ENCODE measurements at regions not wholly inside any gene's neighbourhood (a gene's known extent, or its start where the extent isn't known, plus 50 kb on each side); places are given as distances from the start of the nearest gene placed in this dataset.

DNA sequence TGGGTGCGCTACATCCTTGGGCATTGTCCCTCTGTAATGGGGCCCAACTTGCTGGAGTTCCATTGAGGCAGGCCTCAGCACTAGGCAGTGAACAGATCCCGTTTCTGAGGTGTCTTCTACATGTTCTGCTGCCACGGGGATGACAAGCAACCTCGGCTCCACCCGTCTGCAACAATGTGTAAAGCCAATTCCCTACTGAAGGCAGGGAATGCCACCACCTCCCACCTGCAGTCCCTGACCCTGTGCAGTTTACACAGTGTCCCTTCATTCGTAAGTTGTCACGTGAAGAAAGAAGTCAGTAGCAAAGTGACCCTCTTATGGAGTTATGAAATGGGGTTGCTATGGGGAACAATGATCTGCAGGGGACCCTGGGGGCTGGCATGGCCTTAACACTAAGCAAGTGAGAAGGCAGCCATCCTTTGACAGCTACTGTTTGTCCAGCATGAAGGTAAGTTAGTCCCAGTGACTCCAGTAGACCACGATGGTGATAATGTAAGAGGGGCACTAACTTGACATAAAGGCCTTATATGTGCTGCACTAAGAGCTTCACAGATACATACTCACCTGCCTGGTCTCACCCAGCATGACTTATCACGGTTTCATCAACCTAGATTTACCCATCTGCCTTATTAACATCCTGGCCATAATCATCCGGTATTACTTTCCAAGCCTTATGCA, 130.6 kb upstream of the ZSWIM2 start:
- Histone ChIP-seq H3K27ac (ENCODE audit: low read depth) (no peak overlapping the region), H2AFZ (no peak overlapping the region), H3K4me2 (no peak overlapping the region), H3K4me1 (ENCODE audit: insufficient read depth) (no peaks in the 10 kb centered on the region), H3K4me3 (no peak overlapping the region), H3K79me2 (replicated peaks; ENCODE audit: insufficient read depth) (no peaks in the 10 kb centered on the region), H3F3A (replicated peaks; ENCODE audit: low read depth) (no peaks in the 10 kb centered on the region), H3K27me3 (ENCODE audit: insufficient read depth) (no peaks in the 10 kb centered on the region), H3K36me3 (ENCODE audit: insufficient read depth) (no peaks in the 10 kb centered on the region), H3K9me2 (ENCODE audit: insufficient read depth) (no peaks in the 10 kb centered on the region), H4K20me1 (replicated peaks; ENCODE audit: insufficient read depth) (no peaks in the 10 kb centered on the region)
- H3K9me3 Mint-ChIP-seq: no peaks in the 10 kb centered on the region
- ATAC-seq (no peak), DNase-seq (ENCODE audit: low spot score) (no peak)
- H3K4me3 Mint-ChIP-seq: no peak overlapping the region
- no peak for TF ChIP-seq POLR2AphosphoS5 (IDR thresholded peaks at IDR 0.05; ENCODE audit: low read depth)
- TF ChIP-seq JUNB (IDR thresholded peaks at IDR 0.05; ENCODE audit: unreplicated experiment): no peak
- TF ChIP-seq, protein P1, sequence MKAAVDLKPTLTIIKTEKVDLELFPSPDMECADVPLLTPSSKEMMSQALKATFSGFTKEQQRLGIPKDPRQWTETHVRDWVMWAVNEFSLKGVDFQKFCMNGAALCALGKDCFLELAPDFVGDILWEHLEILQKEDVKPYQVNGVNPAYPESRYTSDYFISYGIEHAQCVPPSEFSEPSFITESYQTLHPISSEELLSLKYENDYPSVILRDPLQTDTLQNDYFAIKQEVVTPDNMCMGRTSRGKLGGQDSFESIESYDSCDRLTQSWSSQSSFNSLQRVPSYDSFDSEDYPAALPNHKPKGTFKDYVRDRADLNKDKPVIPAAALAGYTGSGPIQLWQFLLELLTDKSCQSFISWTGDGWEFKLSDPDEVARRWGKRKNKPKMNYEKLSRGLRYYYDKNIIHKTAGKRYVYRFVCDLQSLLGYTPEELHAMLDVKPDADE (IDR thresholded peaks at IDR 0.05): no peak
- no peak for TF ChIP-seq EZH2phosphoT487 (IDR thresholded peaks at IDR 0.05; ENCODE audit: unreplicated experiment)
- no peak for TF ChIP-seq CREB1 (CRISPR knock-in tag; IDR thresholded peaks at IDR 0.05; ENCODE audit: low read depth)
- no peak for TF ChIP-seq EZH2 (IDR thresholded peaks at IDR 0.05; ENCODE audit: low read depth, unreplicated experiment)
- TF ChIP-seq ZNF114 (CRISPR knock-in tag; IDR thresholded peaks at IDR 0.05): no peak
- TF ChIP-seq, protein P2, sequence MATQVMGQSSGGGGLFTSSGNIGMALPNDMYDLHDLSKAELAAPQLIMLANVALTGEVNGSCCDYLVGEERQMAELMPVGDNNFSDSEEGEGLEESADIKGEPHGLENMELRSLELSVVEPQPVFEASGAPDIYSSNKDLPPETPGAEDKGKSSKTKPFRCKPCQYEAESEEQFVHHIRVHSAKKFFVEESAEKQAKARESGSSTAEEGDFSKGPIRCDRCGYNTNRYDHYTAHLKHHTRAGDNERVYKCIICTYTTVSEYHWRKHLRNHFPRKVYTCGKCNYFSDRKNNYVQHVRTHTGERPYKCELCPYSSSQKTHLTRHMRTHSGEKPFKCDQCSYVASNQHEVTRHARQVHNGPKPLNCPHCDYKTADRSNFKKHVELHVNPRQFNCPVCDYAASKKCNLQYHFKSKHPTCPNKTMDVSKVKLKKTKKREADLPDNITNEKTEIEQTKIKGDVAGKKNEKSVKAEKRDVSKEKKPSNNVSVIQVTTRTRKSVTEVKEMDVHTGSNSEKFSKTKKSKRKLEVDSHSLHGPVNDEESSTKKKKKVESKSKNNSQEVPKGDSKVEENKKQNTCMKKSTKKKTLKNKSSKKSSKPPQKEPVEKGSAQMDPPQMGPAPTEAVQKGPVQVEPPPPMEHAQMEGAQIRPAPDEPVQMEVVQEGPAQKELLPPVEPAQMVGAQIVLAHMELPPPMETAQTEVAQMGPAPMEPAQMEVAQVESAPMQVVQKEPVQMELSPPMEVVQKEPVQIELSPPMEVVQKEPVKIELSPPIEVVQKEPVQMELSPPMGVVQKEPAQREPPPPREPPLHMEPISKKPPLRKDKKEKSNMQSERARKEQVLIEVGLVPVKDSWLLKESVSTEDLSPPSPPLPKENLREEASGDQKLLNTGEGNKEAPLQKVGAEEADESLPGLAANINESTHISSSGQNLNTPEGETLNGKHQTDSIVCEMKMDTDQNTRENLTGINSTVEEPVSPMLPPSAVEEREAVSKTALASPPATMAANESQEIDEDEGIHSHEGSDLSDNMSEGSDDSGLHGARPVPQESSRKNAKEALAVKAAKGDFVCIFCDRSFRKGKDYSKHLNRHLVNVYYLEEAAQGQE (IDR thresholded peaks at IDR 0.05; ENCODE audit: unreplicated experiment): no peak
- TF ChIP-seq, protein P3, sequence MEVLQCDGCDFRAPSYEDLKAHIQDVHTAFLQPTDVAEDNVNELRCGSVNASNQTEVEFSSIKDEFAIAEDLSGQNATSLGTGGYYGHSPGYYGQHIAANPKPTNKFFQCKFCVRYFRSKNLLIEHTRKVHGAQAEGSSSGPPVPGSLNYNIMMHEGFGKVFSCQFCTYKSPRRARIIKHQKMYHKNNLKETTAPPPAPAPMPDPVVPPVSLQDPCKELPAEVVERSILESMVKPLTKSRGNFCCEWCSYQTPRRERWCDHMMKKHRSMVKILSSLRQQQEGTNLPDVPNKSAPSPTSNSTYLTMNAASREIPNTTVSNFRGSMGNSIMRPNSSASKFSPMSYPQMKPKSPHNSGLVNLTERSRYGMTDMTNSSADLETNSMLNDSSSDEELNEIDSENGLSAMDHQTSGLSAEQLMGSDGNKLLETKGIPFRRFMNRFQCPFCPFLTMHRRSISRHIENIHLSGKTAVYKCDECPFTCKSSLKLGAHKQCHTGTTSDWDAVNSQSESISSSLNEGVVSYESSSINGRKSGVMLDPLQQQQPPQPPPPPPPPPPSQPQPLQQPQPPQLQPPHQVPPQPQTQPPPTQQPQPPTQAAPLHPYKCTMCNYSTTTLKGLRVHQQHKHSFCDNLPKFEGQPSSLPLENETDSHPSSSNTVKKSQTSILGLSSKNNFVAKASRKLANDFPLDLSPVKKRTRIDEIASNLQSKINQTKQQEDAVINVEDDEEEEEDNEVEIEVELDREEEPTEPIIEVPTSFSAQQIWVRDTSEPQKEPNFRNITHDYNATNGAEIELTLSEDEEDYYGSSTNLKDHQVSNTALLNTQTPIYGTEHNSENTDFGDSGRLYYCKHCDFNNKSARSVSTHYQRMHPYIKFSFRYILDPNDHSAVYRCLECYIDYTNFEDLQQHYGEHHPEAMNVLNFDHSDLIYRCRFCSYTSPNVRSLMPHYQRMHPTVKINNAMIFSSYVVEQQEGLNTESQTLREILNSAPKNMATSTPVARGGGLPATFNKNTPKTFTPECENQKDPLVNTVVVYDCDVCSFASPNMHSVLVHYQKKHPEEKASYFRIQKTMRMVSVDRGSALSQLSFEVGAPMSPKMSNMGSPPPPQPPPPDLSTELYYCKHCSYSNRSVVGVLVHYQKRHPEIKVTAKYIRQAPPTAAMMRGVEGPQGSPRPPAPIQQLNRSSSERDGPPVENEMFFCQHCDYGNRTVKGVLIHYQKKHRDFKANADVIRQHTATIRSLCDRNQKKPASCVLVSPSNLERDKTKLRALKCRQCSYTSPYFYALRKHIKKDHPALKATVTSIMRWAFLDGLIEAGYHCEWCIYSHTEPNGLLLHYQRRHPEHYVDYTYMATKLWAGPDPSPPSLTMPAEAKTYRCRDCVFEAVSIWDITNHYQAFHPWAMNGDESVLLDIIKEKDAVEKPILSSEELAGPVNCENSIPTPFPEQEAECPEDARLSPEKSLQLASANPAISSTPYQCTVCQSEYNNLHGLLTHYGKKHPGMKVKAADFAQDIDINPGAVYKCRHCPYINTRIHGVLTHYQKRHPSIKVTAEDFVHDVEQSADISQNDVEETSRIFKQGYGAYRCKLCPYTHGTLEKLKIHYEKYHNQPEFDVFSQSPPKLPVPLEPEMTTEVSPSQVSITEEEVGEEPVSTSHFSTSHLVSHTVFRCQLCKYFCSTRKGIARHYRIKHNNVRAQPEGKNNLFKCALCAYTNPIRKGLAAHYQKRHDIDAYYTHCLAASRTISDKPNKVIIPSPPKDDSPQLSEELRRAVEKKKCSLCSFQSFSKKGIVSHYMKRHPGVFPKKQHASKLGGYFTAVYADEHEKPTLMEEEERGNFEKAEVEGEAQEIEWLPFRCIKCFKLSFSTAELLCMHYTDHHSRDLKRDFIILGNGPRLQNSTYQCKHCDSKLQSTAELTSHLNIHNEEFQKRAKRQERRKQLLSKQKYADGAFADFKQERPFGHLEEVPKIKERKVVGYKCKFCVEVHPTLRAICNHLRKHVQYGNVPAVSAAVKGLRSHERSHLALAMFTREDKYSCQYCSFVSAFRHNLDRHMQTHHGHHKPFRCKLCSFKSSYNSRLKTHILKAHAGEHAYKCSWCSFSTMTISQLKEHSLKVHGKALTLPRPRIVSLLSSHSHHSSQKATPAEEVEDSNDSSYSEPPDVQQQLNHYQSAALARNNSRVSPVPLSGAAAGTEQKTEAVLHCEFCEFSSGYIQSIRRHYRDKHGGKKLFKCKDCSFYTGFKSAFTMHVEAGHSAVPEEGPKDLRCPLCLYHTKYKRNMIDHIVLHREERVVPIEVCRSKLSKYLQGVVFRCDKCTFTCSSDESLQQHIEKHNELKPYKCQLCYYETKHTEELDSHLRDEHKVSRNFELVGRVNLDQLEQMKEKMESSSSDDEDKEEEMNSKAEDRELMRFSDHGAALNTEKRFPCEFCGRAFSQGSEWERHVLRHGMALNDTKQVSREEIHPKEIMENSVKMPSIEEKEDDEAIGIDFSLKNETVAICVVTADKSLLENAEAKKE (CRISPR knock-in tag; IDR thresholded peaks at IDR 0.05): no peak
- TF ChIP-seq, protein P4, sequence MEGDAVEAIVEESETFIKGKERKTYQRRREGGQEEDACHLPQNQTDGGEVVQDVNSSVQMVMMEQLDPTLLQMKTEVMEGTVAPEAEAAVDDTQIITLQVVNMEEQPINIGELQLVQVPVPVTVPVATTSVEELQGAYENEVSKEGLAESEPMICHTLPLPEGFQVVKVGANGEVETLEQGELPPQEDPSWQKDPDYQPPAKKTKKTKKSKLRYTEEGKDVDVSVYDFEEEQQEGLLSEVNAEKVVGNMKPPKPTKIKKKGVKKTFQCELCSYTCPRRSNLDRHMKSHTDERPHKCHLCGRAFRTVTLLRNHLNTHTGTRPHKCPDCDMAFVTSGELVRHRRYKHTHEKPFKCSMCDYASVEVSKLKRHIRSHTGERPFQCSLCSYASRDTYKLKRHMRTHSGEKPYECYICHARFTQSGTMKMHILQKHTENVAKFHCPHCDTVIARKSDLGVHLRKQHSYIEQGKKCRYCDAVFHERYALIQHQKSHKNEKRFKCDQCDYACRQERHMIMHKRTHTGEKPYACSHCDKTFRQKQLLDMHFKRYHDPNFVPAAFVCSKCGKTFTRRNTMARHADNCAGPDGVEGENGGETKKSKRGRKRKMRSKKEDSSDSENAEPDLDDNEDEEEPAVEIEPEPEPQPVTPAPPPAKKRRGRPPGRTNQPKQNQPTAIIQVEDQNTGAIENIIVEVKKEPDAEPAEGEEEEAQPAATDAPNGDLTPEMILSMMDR (conservative IDR thresholded peaks at IDR 0.05; ENCODE audit: low read depth in 2 of 2): no peak
- no peak for TF ChIP-seq STAT1 (IDR thresholded peaks at IDR 0.05; ENCODE audit: unreplicated experiment)
- no peak for TF ChIP-seq NANOG (IDR thresholded peaks at IDR 0.05; ENCODE audit: borderline replicate concordance)
- no peak for TF ChIP-seq ZNF331 (CRISPR knock-in tag; IDR thresholded peaks at IDR 0.05; ENCODE audit: low read depth)
- H3K36me3 Mint-ChIP-seq (ENCODE audit: low read depth): no peaks in the 10 kb centered on the region
- no peaks in the 10 kb centered on the region for H3K4me1 Mint-ChIP-seq
- no peak overlapping the region for H3K27ac Mint-ChIP-seq
- H3K27me3 Mint-ChIP-seq (ENCODE audit: insufficient read depth, low read depth, poor library complexity): no peaks in the 10 kb centered on the region

Data from GM23338 (cell line).